Pancreas (tissue), 10 donors: ENCODE measurements at regions not wholly inside any gene's neighbourhood (a gene's known extent, or its start where the extent isn't known, plus 50 kb on each side); places are given as distances from the start of the nearest gene placed in this dataset.

ENCODE experiments used
- ATAC-seq, 4 donors: fragments of 200-7000 bp; cut with Tn5 transposase; one replicate each; pipeline versions ENCODE4 v1.8.0 to v1.9.1; 2020; ENCODE audit warnings: mild to moderate bottlenecking in 4 of 4, moderate library complexity in 4 of 4
- DNase-seq, 6 donors: peaks; one replicate each; pipeline ENCODE4 v3.0.0-alpha.2; 2020
- FAIRE-seq: peaks from 2 replicates; lab custom pipeline; 2012; peaks lifted over from hg19 to GRCh38; lab: Jason Lieb, UNC
- H3K27ac ChIP-seq, 4 donors: fragments of 200-600 bp; sonication (generic); 1 replicate in 3 of 4; 2 replicates in 1 of 4; pipeline versions ENCODE4 v1.5.0 to v1.8.0; 2020
- H3K27me3 ChIP-seq, 4 donors: fragments of 200-600 bp; one replicate each; pipeline ENCODE4 v1.8.0; 2021
- H3K36me3 ChIP-seq, 3 donors: fragments of 200-600 bp; sonication (generic) in 1 of 3; one replicate each; pipeline versions ENCODE4 v1.5.0 to v1.8.0; 2020 to 2021
- H3K4me1 ChIP-seq, 3 donors: fragments of 200-600 bp; one replicate each; pipeline ENCODE4 v1.8.0; 2021
- H3K4me3 ChIP-seq, 4 donors: fragments of 200-600 bp; sonication (generic) in 2 of 4; one replicate each; pipeline versions ENCODE4 v1.5.0 to v1.8.0; 2020 to 2021
- H3K9me3 ChIP-seq, 4 donors: fragments of 200-600 bp; one replicate each; pipeline ENCODE4 v1.8.0; 2021
- WGBS, 2 donors: extraction: QIAGEN DNeasy Blood & Tissue Kit; methylation state at CpG; one replicate each; pipeline ENCODE4 v1.1.7; 2013; 5-methylcytosine and 5-hydroxymethylcytosine counted together
- intact Hi-C, 3 donors: fragments of 100-400 bp; cut with DNase I; formaldehyde crosslinking; loops; one replicate each; pipeline versions ENCODE4 v1.11.1 to v1.14.2; 2022
- TF ChIP-seq, protein P1 (sequence below), 4 donors: fragments of 200-600 bp; sonication (generic) in 3 of 4; IDR thresholded peaks; one replicate each; pipeline versions ENCODE4 v1.5.0 to v1.8.0; 2021; ENCODE audit warnings: antibody characterized with exemption in 4 of 4
- donor health status: healthy with polysubstance abuse.
- donor health status: DM: no; HTN: no; CAD: no; lungs with moderate emphysema.
- donor health status: DM: no; HTN: no; CAD: no.
- donor health status: control.
- donor health status: control.
- donor health status: Bipolar disorder and iron deficiency.
- donor health status: DM: yes; HTN: yes; CAD: no.
- donor health status: DM: no; HTN: no; CAD: no.
- donor health status: DM: no; HTN: no; CAD: no.
- donor health status: DM: yes; HTN: yes; CAD: no.

DNA sequence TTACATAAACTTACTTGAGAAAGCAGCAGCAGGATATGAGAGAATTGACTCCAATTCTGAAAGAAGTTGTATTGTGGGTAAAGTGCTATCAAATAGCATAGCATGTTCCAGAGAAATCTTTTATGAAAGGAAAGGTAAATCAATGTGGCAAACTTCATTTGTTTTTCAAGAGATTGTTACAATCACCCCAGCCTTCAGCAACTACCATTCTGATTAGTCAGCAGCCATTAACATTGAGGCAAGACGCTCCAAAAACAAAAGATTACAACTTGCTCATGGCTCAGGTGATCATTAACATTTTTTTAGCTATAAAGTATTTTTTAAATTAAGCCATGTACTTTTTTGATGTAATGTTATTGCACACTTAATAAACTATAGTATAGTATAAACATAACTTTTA, 357.2 kb downstream of the TMEM135 start:
- intact Hi-C loops, result no loop called here
- no peaks in the 10 kb centered on the region for H3K36me3 ChIP-seq
- no peak overlapping the region for H3K27ac ChIP-seq
- no peak for DNase-seq
- WGBS, 2 donors, result 61 to 71% methylated on average over 1 of the region's 1 CpG
- no peak overlapping the region for H3K4me3 ChIP-seq
- FAIRE-seq, result no peak
- ATAC-seq, result no peak
- no peaks in the 10 kb centered on the region for H3K4me1 ChIP-seq
- no peaks in the 10 kb centered on the region for H3K27me3 ChIP-seq
- H3K9me3 ChIP-seq, result no peaks in the 10 kb centered on the region
- TF ChIP-seq, protein P1, sequence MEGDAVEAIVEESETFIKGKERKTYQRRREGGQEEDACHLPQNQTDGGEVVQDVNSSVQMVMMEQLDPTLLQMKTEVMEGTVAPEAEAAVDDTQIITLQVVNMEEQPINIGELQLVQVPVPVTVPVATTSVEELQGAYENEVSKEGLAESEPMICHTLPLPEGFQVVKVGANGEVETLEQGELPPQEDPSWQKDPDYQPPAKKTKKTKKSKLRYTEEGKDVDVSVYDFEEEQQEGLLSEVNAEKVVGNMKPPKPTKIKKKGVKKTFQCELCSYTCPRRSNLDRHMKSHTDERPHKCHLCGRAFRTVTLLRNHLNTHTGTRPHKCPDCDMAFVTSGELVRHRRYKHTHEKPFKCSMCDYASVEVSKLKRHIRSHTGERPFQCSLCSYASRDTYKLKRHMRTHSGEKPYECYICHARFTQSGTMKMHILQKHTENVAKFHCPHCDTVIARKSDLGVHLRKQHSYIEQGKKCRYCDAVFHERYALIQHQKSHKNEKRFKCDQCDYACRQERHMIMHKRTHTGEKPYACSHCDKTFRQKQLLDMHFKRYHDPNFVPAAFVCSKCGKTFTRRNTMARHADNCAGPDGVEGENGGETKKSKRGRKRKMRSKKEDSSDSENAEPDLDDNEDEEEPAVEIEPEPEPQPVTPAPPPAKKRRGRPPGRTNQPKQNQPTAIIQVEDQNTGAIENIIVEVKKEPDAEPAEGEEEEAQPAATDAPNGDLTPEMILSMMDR (IDR thresholded peaks at IDR 0.05), result no peak

DNA sequence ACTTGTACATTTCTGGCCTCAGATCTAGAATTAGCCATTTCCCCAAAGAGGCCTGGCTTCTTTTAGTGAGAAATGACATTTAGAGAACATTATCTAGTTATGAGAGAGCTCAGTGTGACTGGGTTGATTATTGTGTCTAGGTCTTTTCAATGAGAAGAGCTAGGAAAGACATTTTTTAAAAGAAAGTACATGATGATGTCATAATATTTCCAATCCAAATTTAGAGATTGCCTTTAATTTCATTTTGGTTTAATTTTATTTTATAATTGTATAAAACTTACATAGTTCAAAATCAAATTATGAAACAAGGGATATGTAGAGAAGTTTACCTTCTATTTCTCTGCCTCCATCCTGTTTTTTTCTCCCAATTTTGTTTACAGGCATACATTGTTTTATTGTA, 354.9 kb downstream of the TMEM135 start:
- no peak overlapping the region for H3K4me3 ChIP-seq
- TF ChIP-seq, protein P1 (IDR thresholded peaks at IDR 0.05), result no peak
- no peaks in the 10 kb centered on the region for H3K27me3 ChIP-seq
- no peaks in the 10 kb centered on the region for H3K36me3 ChIP-seq
- intact Hi-C loops, result no loop called here
- no peaks in the 10 kb centered on the region for H3K9me3 ChIP-seq
- H3K27ac ChIP-seq, result no peak overlapping the region
- DNase-seq, result no peak
- H3K4me1 ChIP-seq, result no peaks in the 10 kb centered on the region
- ATAC-seq, result no peak
- no peak for FAIRE-seq

DNA sequence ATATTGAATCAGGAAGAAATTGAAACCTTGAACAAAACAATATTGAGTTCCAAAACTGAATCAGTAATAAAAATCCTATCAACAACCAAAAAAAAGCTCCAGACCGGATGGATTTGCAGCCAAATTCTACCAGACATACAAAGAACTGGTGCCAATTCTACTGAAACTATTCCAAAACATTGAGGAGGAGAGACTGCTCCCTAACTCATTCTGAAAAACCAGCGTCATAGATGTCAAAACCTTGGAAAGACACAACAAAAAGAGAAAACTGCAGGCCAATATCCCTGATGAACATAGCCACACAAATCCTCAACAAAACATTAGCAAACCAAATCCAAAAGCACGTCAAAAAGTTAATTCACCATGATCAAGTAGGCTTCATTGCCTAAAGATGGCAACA, 353.8 kb downstream of the TMEM135 start:
- DNase-seq, result no peak
- Histone ChIP-seq H3K9me3 (no peaks in the 10 kb centered on the region), H3K27ac (no peak overlapping the region), H3K4me1 (no peaks in the 10 kb centered on the region), H3K27me3 (no peaks in the 10 kb centered on the region), H3K4me3 (no peak overlapping the region), H3K36me3 (no peaks in the 10 kb centered on the region)
- TF ChIP-seq, protein P1 (IDR thresholded peaks at IDR 0.05), result no peak
- intact Hi-C loops, result no loop called here
- WGBS, 2 donors, result 55 to 66% methylated on average over 3 of the region's 3 CpGs
- no peak for ATAC-seq
- no peak for FAIRE-seq

DNA sequence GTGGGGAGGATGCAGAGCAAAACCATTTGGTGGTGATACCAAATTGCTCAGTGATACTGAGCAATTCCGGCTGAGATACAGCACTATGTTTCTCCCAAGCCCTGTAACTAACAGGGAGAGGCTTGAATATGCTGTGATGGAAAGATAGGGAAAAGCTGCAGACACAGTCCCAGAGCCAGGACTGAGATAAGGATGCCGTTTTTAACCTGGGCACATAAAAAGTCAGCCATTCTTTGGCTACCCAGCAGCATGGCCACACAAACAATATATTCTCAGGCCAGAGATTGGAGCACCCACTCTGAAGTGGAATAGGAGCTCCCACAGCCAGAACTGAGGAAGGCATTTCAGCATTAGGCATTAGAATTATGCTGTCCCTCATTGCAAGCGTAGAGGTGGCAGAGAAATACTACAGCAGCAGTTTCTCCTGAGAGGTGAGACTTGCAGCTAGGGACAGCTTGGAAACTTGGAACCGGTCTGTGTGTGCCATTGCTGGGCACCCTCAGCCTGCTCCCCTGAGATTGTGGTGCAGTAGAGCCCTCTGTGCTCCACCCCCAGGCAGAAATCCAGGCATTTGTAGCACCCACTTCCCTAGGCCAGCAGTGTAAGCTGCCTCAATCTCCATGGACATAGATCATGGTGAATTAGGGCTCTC, 346.5 kb downstream of the TMEM135 start:
- 66 to 77% methylated on average over 4 of the region's 4 CpGs for WGBS, 2 donors
- intact Hi-C loops, result no loop called here
- TF ChIP-seq, protein P1 (IDR thresholded peaks at IDR 0.05), result no peak
- Histone ChIP-seq H3K36me3 (no peaks in the 10 kb centered on the region), H3K9me3 (no peaks in the 10 kb centered on the region), H3K4me3 (no peak overlapping the region), H3K4me1 (no peaks in the 10 kb centered on the region), H3K27me3 (no peaks in the 10 kb centered on the region), H3K27ac (no peak overlapping the region)
- no peak for FAIRE-seq
- no peak for ATAC-seq
- DNase-seq, result no peak

DNA sequence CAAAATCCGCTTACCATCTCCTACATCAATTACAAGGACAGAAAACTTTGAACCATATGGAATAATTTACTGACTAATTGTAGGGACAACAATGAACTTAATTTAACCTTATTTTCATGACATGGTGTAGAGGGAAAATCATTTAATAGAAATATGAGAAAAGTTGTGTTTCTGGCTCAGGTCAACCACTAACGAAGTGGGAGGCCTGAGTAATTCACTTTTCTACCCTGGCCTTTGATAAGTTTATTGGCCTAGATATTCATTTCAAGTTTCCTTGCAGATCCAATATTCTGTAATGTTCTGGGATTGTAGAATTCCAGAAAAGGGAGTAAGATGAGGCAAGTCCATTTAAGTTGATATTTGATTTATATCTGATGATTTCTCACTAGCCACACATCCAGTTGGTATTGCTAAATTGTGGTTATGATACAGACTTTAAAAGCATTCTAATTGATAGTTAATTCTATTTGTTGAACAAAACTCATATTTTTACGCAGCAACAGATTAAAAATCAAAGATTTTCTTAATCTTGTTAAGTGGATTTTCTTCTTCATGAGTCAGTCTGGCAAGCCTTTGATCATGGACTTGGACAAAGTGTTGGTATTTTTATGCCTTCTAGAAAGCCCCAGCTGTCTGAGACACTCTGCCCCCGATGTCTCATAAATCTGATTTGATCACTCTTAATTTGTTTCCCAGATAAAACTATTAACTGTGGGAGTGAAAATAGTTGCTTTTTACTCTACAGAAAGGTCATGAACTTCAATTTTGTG, 336.5 kb downstream of the TMEM135 start:
- H3K27ac ChIP-seq, result no peak overlapping the region
- intact Hi-C loops, result no loop called here
- H3K36me3 ChIP-seq, result no peaks in the 10 kb centered on the region
- no peak overlapping the region for H3K4me3 ChIP-seq
- TF ChIP-seq, protein P1 (IDR thresholded peaks at IDR 0.05), result no peak
- FAIRE-seq (no peak), ATAC-seq (peak in 2 of 4 donors; percentile 22 to 48), DNase-seq (no peak)
- no peaks in the 10 kb centered on the region for H3K4me1 ChIP-seq
- no peaks in the 10 kb centered on the region for H3K9me3 ChIP-seq
- no peaks in the 10 kb centered on the region for H3K27me3 ChIP-seq
- WGBS, 2 donors, result 67 to 79% methylated on average over 4 of the region's 4 CpGs
